HS-5 (cell line): ENCODE measurements at regions not wholly inside any gene's neighbourhood (a gene's known extent, or its start where the extent isn't known, plus 50 kb on each side); places are given as distances from the start of the nearest gene placed in this dataset.
A peak's percentile ranks its signal among the peaks of the same experiment; 100 is the strongest.

ENCODE experiments used
- DNase-seq: peaks from one replicate; pipeline ENCODE4 v3.0.0-alpha.2; 2012; ENCODE audit warnings: low read depth

- DNase-seq: peak; percentile 58
These were observed 172.8 kb upstream of the DCN start for GRCh38 chr12:91355150-91356006.

GRCh38 chr12:91353266-91353665 is 170.6 kb upstream of the DCN start:
- no peak for DNase-seq

- DNase-seq: no peak
These were observed 166.9 kb upstream of the DCN start for GRCh38 chr12:91349476-91349875.

- DNase-seq: no peak
These were observed 165.0 kb upstream of the DCN start for GRCh38 chr12:91347481-91348214.

GRCh38 chr12:91346827-91347226 is 164.2 kb upstream of the DCN start:
- DNase-seq: no peak

GRCh38 chr12:91344408-91344807 is 161.8 kb upstream of the DCN start:
- no peak for DNase-seq

GRCh38 chr12:91343010-91343409 is 160.4 kb upstream of the DCN start:
- no peak for DNase-seq

GRCh38 chr12:91339106-91339505 is 156.5 kb upstream of the DCN start:
- no peak for DNase-seq

- no peak for DNase-seq
These were observed 153.1 kb upstream of the DCN start for GRCh38 chr12:91335699-91336098.

- no peak for DNase-seq
These were observed 151.3 kb upstream of the DCN start for GRCh38 chr12:91333966-91334365.

- DNase-seq: no peak
These were observed 149.7 kb upstream of the DCN start for GRCh38 chr12:91332302-91332701.

GRCh38 chr12:91331371-91331770 is 148.8 kb upstream of the DCN start:
- no peak for DNase-seq

GRCh38 chr12:91328451-91328850 is 145.8 kb upstream of the DCN start:
- no peak for DNase-seq

- DNase-seq: no peak
These were observed 145.3 kb upstream of the DCN start for GRCh38 chr12:91327889-91328288.

GRCh38 chr12:91327131-91327530 is 144.5 kb upstream of the DCN start:
- no peak for DNase-seq

- DNase-seq: peak; percentile 30
These were observed 143.7 kb upstream of the DCN start for GRCh38 chr12:91326058-91327027.

GRCh38 chr12:91320999-91321398 is 138.4 kb upstream of the DCN start:
- no peak for DNase-seq

GRCh38 chr12:91319071-91319760 is 136.6 kb upstream of the DCN start:
- no peak for DNase-seq

GRCh38 chr12:91317306-91317705 is 134.7 kb upstream of the DCN start:
- DNase-seq: no peak

- DNase-seq: no peak
These were observed 134.3 kb upstream of the DCN start for GRCh38 chr12:91316907-91317269.

- DNase-seq: no peak
These were observed 133.7 kb upstream of the DCN start for GRCh38 chr12:91316161-91316906.
